ENCODE measurements at regions not wholly inside any gene's neighbourhood (a gene's known extent, or its start where the extent isn't known, plus 50 kb on each side); places are given as distances from the start of the nearest gene placed in this dataset.
"Not testable (repeated sequence)": the region's sequence is repeated elsewhere in the genome, so short reads cannot be mapped to it uniquely, and the experiment has no call there.

DNA sequence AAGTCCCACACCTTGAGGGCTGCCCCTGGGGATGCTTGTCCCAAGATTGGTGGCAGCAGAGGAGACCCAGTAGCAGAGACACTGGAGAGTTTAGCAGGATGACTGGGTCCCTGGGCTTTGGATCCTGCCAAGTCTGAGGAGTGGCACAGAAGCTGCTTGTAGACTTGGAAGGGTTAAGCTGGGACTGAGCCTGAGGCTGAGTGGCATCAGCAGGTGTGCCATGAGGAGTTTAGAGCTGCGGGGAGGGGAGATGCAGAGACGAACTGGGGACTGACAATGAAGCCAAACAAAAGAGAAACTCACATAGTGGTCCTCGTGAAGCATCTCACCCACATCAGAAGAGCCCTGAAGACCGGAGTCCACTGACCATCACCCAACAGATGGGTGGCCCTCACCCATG is 329.7 kb upstream of the KLHL29 start:
- no peak overlapping the region for H3K27ac ChIP-seq (ENCODE audit: low read length)
- no peaks in the 10 kb centered on the region for H3K4me1 ChIP-seq (ENCODE audit: control insufficient read depth, insufficient read depth, low read length)
- no peaks in the 10 kb centered on the region for H3K9me3 ChIP-seq (ENCODE audit: control insufficient read depth, insufficient read depth, low read length)
- WGBS (ENCODE audit: insufficient coverage, insufficient read length), result no CpG with 5 or more reads among the region's 4 CpGs
- no peaks in the 10 kb centered on the region for H3K27me3 ChIP-seq (ENCODE audit: control insufficient read depth, insufficient read depth, low read length)
- no peak overlapping the region for H3K4me3 ChIP-seq (ENCODE audit: low read length)
- H3K36me3 ChIP-seq (ENCODE audit: control insufficient read depth, insufficient read depth, low read length), result no peaks in the 10 kb centered on the region
- no peak for DNase-seq (ENCODE audit: low read depth, low spot score)

DNA sequence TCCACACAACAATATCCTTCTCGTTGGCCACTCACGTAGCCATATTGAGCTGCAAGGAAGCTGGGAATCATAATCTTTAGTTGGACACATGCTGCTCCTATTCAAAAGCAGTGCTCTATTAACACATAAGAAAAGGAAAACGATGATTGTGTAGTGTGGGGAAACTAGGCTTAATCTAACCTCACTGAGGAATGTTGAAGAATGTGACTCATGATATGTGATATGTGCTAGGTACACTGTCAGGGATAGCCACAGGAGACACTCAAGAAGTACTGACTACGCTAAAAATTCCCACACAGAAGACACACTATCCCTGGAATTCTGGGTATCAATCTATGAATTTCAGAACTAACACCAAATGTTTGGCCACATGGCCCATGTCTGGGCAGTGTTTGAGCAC is 328.1 kb upstream of the KLHL29 start:
- not testable (repeated sequence) for H3K4me3 ChIP-seq (ENCODE audit: low read length); DNase-seq (ENCODE audit: low read depth, low spot score); H3K27me3 ChIP-seq (ENCODE audit: control insufficient read depth, insufficient read depth, low read length); H3K4me1 ChIP-seq (ENCODE audit: control insufficient read depth, insufficient read depth, low read length); H3K27ac ChIP-seq (ENCODE audit: low read length); H3K9me3 ChIP-seq (ENCODE audit: control insufficient read depth, insufficient read depth, low read length); H3K36me3 ChIP-seq (ENCODE audit: control insufficient read depth, insufficient read depth, low read length)
- WGBS (ENCODE audit: insufficient coverage, insufficient read length), result no CpG with 5 or more reads among the region's 4 CpGs

DNA sequence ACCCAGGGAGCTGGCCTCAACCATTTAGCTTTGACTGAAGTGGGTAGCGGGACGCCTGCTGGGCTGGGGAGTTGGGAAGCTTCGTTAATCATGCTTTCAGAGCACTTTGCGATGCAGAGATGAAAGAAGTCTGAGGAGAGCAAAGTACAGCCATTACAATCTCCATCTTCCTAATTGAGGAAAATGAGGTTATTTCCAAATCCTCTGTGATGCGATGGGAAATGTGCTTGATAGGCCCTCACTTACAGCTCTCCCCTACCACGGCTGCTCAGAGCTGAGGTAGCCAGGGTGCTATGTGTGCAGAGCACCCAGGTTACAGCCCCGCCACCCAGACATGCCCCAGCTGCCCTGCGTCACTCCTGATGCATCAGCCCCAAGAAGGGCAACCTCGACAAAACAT is 326.5 kb upstream of the KLHL29 start:
- Histone ChIP-seq H3K4me1 (ENCODE audit: control insufficient read depth, insufficient read depth, low read length) (no peaks in the 10 kb centered on the region), H3K9me3 (ENCODE audit: control insufficient read depth, insufficient read depth, low read length) (no peaks in the 10 kb centered on the region), H3K27me3 (ENCODE audit: control insufficient read depth, insufficient read depth, low read length) (no peaks in the 10 kb centered on the region), H3K4me3 (ENCODE audit: low read length) (no peak overlapping the region), H3K36me3 (ENCODE audit: control insufficient read depth, insufficient read depth, low read length) (no peaks in the 10 kb centered on the region), H3K27ac (ENCODE audit: low read length) (no peak overlapping the region)
- WGBS (ENCODE audit: insufficient coverage, insufficient read length), result no CpG with 5 or more reads among the region's 9 CpGs
- no peak for DNase-seq (ENCODE audit: low read depth, low spot score)

DNA sequence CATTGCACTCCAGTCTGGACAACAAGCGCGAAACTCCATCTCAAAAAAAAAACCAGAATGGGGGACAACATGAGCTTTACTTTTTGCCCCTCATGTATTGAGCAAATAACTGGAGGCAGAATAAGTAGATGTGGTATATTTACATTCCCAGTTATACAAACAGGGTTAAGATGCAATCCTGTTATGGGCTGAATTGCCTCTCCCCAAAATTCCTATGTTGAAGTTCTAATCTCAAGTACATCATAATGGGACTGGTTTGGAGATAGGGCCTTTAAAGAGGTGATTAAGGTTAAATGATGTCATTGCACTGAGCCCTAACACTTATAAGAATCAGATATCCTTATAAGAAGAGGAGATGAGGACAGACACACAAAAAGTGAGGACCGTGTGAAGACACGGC is 319.8 kb upstream of the KLHL29 start:
- Histone ChIP-seq H3K36me3 (ENCODE audit: control insufficient read depth, insufficient read depth, low read length) (no peaks in the 10 kb centered on the region), H3K4me3 (ENCODE audit: low read length) (no peak overlapping the region), H3K9me3 (ENCODE audit: control insufficient read depth, insufficient read depth, low read length) (no peaks in the 10 kb centered on the region), H3K27me3 (ENCODE audit: control insufficient read depth, insufficient read depth, low read length) (no peaks in the 10 kb centered on the region), H3K27ac (ENCODE audit: low read length) (no peak overlapping the region), H3K4me1 (ENCODE audit: control insufficient read depth, insufficient read depth, low read length) (no peaks in the 10 kb centered on the region)
- no CpG with 5 or more reads among the region's 4 CpGs for WGBS (ENCODE audit: insufficient coverage, insufficient read length)
- DNase-seq (ENCODE audit: low read depth, low spot score), result no peak

DNA sequence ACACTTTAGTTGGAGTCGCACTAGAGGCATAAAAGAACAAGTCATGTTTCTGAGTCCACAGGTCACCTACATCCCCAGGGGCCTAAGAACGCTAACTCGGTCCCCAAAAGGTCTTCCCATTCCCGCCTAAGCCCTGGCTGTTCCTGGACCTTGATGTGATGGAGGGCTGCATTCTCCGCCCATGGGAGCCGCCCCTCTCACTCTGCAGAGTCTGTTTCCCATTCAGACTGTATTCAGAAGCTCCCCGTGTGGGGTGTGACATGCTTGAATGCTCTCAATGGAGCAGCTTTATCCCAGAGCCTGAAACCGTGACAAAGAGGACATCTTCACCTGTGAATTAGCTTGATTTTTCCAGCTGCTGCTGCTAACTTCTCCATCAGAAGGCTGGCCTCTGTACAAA is 319.0 kb upstream of the KLHL29 start:
- no peaks in the 10 kb centered on the region for H3K36me3 ChIP-seq (ENCODE audit: control insufficient read depth, insufficient read depth, low read length)
- no peak for DNase-seq (ENCODE audit: low read depth, low spot score)
- H3K4me1 ChIP-seq (ENCODE audit: control insufficient read depth, insufficient read depth, low read length), result no peaks in the 10 kb centered on the region
- H3K27me3 ChIP-seq (ENCODE audit: control insufficient read depth, insufficient read depth, low read length), result no peaks in the 10 kb centered on the region
- H3K9me3 ChIP-seq (ENCODE audit: control insufficient read depth, insufficient read depth, low read length), result no peaks in the 10 kb centered on the region
- no peak overlapping the region for H3K27ac ChIP-seq (ENCODE audit: low read length)
- H3K4me3 ChIP-seq (ENCODE audit: low read length), result no peak overlapping the region
- no CpG with 5 or more reads among the region's 8 CpGs for WGBS (ENCODE audit: insufficient coverage, insufficient read length)

- Histone ChIP-seq H3K9me3 (ENCODE audit: control insufficient read depth, insufficient read depth, low read length) (no peaks in the 10 kb centered on the region), H3K27ac (ENCODE audit: low read length) (no peak overlapping the region), H3K4me3 (ENCODE audit: low read length) (no peak overlapping the region), H3K27me3 (ENCODE audit: control insufficient read depth, insufficient read depth, low read length) (no peaks in the 10 kb centered on the region), H3K4me1 (ENCODE audit: control insufficient read depth, insufficient read depth, low read length) (no peaks in the 10 kb centered on the region), H3K36me3 (ENCODE audit: control insufficient read depth, insufficient read depth, low read length) (no peaks in the 10 kb centered on the region)
- DNase-seq (ENCODE audit: low read depth, low spot score), result no peak
- WGBS (ENCODE audit: insufficient coverage, insufficient read length), result no CpG with 5 or more reads among the region's 3 CpGs
Measured at GRCh38 chr2:23066686-23067085, 318.3 kb upstream of the KLHL29 start.

- Histone ChIP-seq H3K4me3 (ENCODE audit: low read length) (no peak overlapping the region), H3K27me3 (ENCODE audit: control insufficient read depth, insufficient read depth, low read length) (no peaks in the 10 kb centered on the region), H3K27ac (ENCODE audit: low read length) (no peak overlapping the region), H3K9me3 (ENCODE audit: control insufficient read depth, insufficient read depth, low read length) (no peaks in the 10 kb centered on the region), H3K36me3 (ENCODE audit: control insufficient read depth, insufficient read depth, low read length) (no peaks in the 10 kb centered on the region), H3K4me1 (ENCODE audit: control insufficient read depth, insufficient read depth, low read length) (no peaks in the 10 kb centered on the region)
- no peak for DNase-seq (ENCODE audit: low read depth, low spot score)
- no CpG with 5 or more reads among the region's 3 CpGs for WGBS (ENCODE audit: insufficient coverage, insufficient read length)
Measured at GRCh38 chr2:23069156-23069555, 315.8 kb upstream of the KLHL29 start.

DNA sequence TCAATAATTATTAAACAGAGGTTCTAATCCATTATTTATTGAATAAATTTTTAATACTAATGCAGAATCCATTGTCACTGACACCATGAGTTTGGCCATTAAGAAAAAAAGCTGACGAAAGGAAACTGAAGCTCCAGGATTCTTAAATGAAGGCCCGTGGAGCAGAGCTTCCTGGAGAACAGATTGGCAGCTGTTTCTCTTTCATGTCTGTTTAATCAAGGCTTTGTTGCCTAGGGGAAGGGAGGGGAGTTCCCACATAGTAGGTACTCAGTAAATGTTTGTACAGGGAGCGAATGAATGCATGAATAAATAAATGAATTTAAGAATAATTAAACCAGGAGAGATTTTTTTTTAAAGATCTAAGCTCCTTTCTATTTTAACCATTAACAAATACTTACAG is 315.1 kb upstream of the KLHL29 start:
- no peak for DNase-seq (ENCODE audit: low read depth, low spot score)
- Histone ChIP-seq H3K4me3 (ENCODE audit: low read length) (no peak overlapping the region), H3K27ac (ENCODE audit: low read length) (no peak overlapping the region), H3K27me3 (ENCODE audit: control insufficient read depth, insufficient read depth, low read length) (no peaks in the 10 kb centered on the region), H3K4me1 (ENCODE audit: control insufficient read depth, insufficient read depth, low read length) (no peaks in the 10 kb centered on the region), H3K9me3 (ENCODE audit: control insufficient read depth, insufficient read depth, low read length) (no peaks in the 10 kb centered on the region), H3K36me3 (ENCODE audit: control insufficient read depth, insufficient read depth, low read length) (no peaks in the 10 kb centered on the region)
- no CpG with 5 or more reads among the region's 3 CpGs for WGBS (ENCODE audit: insufficient coverage, insufficient read length)

- Histone ChIP-seq H3K4me1 (ENCODE audit: control insufficient read depth, insufficient read depth, low read length) (no peaks in the 10 kb centered on the region), H3K27ac (ENCODE audit: low read length) (no peak overlapping the region), H3K4me3 (ENCODE audit: low read length) (no peak overlapping the region), H3K9me3 (ENCODE audit: control insufficient read depth, insufficient read depth, low read length) (no peaks in the 10 kb centered on the region), H3K27me3 (ENCODE audit: control insufficient read depth, insufficient read depth, low read length) (no peaks in the 10 kb centered on the region), H3K36me3 (ENCODE audit: control insufficient read depth, insufficient read depth, low read length) (no peaks in the 10 kb centered on the region)
- no peak for DNase-seq (ENCODE audit: low read depth, low spot score)
Measured at GRCh38 chr2:23073056-23073455, 311.9 kb upstream of the KLHL29 start.

- H3K9me3 ChIP-seq (ENCODE audit: control insufficient read depth, insufficient read depth, low read length), result no peaks in the 10 kb centered on the region
- no peak overlapping the region for H3K27ac ChIP-seq (ENCODE audit: low read length)
- no peaks in the 10 kb centered on the region for H3K36me3 ChIP-seq (ENCODE audit: control insufficient read depth, insufficient read depth, low read length)
- no CpG with 5 or more reads among the region's 2 CpGs for WGBS (ENCODE audit: insufficient coverage, insufficient read length)
- no peaks in the 10 kb centered on the region for H3K27me3 ChIP-seq (ENCODE audit: control insufficient read depth, insufficient read depth, low read length)
- H3K4me1 ChIP-seq (ENCODE audit: control insufficient read depth, insufficient read depth, low read length), result no peaks in the 10 kb centered on the region
- H3K4me3 ChIP-seq (ENCODE audit: low read length), result no peak overlapping the region
- no peak for DNase-seq (ENCODE audit: low read depth, low spot score)
Measured at GRCh38 chr2:23073671-23074070, 311.3 kb upstream of the KLHL29 start.

DNA sequence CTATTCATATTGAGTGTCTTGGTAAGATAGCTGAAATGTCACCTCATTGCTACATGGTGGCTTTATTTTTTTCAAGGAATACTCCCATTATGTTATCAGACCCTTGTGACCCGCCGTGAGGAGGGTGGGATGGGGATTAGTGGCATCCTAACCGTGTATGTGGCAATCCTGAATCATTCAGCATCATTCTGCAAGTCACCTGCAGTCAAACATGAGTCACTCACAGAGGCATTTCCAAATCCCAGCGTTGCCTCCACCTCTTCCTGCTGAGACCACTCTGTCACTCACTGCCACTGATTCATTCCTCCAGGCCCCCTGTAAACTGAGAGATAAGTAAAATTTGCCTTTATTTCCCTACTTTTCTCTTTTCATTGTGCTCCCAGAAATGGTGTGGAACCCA is 307.4 kb upstream of the KLHL29 start:
- WGBS (ENCODE audit: insufficient coverage, insufficient read length), result no CpG with 5 or more reads among the region's 4 CpGs
- DNase-seq (ENCODE audit: low read depth, low spot score), result no peak

More for the DNA sequence above, 307.4 kb upstream of the KLHL29 start:
- H3K9me3 ChIP-seq (ENCODE audit: control insufficient read depth, insufficient read depth, low read length), result no peaks in the 10 kb centered on the region
- H3K27me3 ChIP-seq (ENCODE audit: control insufficient read depth, insufficient read depth, low read length), result no peaks in the 10 kb centered on the region
- H3K36me3 ChIP-seq (ENCODE audit: control insufficient read depth, insufficient read depth, low read length), result no peaks in the 10 kb centered on the region
- H3K4me1 ChIP-seq (ENCODE audit: control insufficient read depth, insufficient read depth, low read length), result no peaks in the 10 kb centered on the region
- H3K27ac ChIP-seq (ENCODE audit: low read length), result no peak overlapping the region
- H3K4me3 ChIP-seq (ENCODE audit: low read length), result no peak overlapping the region

Data from iPS DF 6.9 (cell line).